NCI-H2227 (cell line): ENCODE measurements at regions not wholly inside any gene's neighbourhood (a gene's known extent, or its start where the extent isn't known, plus 50 kb on each side); places are given as distances from the start of the nearest gene placed in this dataset.

Experiments
- DNase-seq: peaks from one replicate; lab custom pipeline; 2025; ENCODE audit not compliant: unreplicated experiment; lab: John Stamatoyannopoulos, UW

- no peak for DNase-seq
Measured at GRCh38 chr18:78728784-78729467, 250.7 kb upstream of the SALL3 start.

- DNase-seq = no peak
Measured at GRCh38 chr18:78730546-78730945, 249.1 kb upstream of the SALL3 start.

GRCh38 chr18:78731016-78731397 is 248.6 kb upstream of the SALL3 start:
- DNase-seq = no peak

GRCh38 chr18:78731398-78732032 is 248.1 kb upstream of the SALL3 start:
- no peak for DNase-seq

- DNase-seq = no peak
Measured at GRCh38 chr18:78732273-78733210, 247.1 kb upstream of the SALL3 start.

GRCh38 chr18:78733762-78734613 is 245.6 kb upstream of the SALL3 start:
- no peak for DNase-seq

GRCh38 chr18:78734614-78734945 is 245.0 kb upstream of the SALL3 start:
- no peak for DNase-seq

- no peak for DNase-seq
Measured at GRCh38 chr18:78735131-78736014, 244.2 kb upstream of the SALL3 start.

GRCh38 chr18:78736015-78736690 is 243.5 kb upstream of the SALL3 start:
- no peak for DNase-seq

GRCh38 chr18:78737006-78737915 is 242.4 kb upstream of the SALL3 start:
- no peak for DNase-seq

GRCh38 chr18:78738076-78738690 is 241.4 kb upstream of the SALL3 start:
- no peak for DNase-seq

GRCh38 chr18:78739115-78739514 is 240.5 kb upstream of the SALL3 start:
- no peak for DNase-seq

GRCh38 chr18:78739882-78740677 is 239.5 kb upstream of the SALL3 start:
- DNase-seq = no peak

- no peak for DNase-seq
Measured at GRCh38 chr18:78740876-78741275, 238.7 kb upstream of the SALL3 start.

GRCh38 chr18:78741381-78742217 is 238.0 kb upstream of the SALL3 start:
- DNase-seq = no peak

- no peak for DNase-seq
Measured at GRCh38 chr18:78742218-78742745, 237.3 kb upstream of the SALL3 start.
